ENCODE measurements at regions not wholly inside any gene's neighbourhood (a gene's known extent, or its start where the extent isn't known, plus 50 kb on each side); places are given as distances from the start of the nearest gene placed in this dataset.

DNA sequence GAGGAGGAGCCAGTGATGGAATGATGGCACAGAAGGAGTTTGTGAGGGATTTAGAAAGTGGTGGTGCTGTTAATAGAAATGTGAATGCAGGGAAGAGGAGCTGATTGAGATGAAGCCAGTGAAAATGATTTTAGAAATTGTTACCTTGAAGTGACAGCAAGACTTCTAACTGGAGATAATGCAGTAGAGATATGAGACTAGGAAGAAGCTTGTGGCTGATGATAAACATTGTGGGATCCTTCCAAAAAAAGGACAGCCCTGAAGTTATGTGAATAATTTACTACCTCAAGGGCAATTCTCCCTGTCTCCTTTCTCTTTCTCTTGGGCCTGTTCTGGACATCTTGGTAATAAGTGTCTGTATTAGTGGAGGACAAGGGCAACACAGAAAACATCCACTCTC is 138.6 kb downstream of the LSMEM1 start:
- Histone ChIP-seq H3K4me2 (ENCODE audit: low read length) (no peak overlapping the region), H3K4me3 (replicated peaks in 1 of 2; ENCODE audit: low read depth in 1 of 2, low read length in 2 of 2) (no peak overlapping the region), H4K20me1 (ENCODE audit: insufficient read depth) (no peaks in the 10 kb centered on the region), H3K9ac (ENCODE audit: low read length) (no peak overlapping the region), H3K36me3 (ENCODE audit: control insufficient read depth in 1 of 2, insufficient read depth in 2 of 2, low read length in 2 of 2) (no peaks in the 10 kb centered on the region), H3K27ac (ENCODE audit: low read depth, low read length) (no peak overlapping the region), H3K9me3 (ENCODE audit: control insufficient read depth in 1 of 2, insufficient read depth in 1 of 2, low read depth in 1 of 2, low read length in 2 of 2) (no peaks in the 10 kb centered on the region), H3K79me2 (ENCODE audit: insufficient read depth, low read length) (no peaks in the 10 kb centered on the region), H3K9me2 (ENCODE audit: insufficient read depth) (no peaks in the 10 kb centered on the region), H3K4me1 (ENCODE audit: control insufficient read depth in 1 of 2, insufficient read depth in 2 of 2, low read length in 2 of 2) (no peaks in the 10 kb centered on the region), H2AFZ (ENCODE audit: low read depth, low read length, poor library complexity, severe bottlenecking) (no peak overlapping the region), H3K27me3 (ENCODE audit: insufficient read depth, low read length) (no peaks in the 10 kb centered on the region)
- POLR2A ChIA-PET: no interaction called here
- ATAC-seq (no peak), DNase-seq (ENCODE audit: low read depth, low spot score) (no peak)
- intact Hi-C loops (cut with micrococcal nuclease): no loop called here
- no peak for TF ChIP-seq JUND (IDR thresholded peaks at IDR 0.05)
- TF ChIP-seq ZFX (IDR thresholded peaks at IDR 0.05): no peak
- no peak for TF ChIP-seq POLR2A (IDR thresholded peaks at IDR 0.05; ENCODE audit: borderline replicate concordance, extremely low read depth, insufficient read depth, insufficient read length)
- TF ChIP-seq EZH2phosphoT487 (IDR thresholded peaks at IDR 0.05; ENCODE audit: borderline replicate concordance): no peak
- TF ChIP-seq TCF7L2 (IDR thresholded peaks at IDR 0.05; ENCODE audit: borderline replicate concordance, extremely low read depth, insufficient read depth, insufficient read length): no peak
- TF ChIP-seq EGR1 (IDR thresholded peaks at IDR 0.05; ENCODE audit: low read depth): no peak
- TF ChIP-seq SIN3A (IDR thresholded peaks at IDR 0.05; ENCODE audit: low read depth): no peak
- no peak for TF ChIP-seq POLR2AphosphoS5 (IDR thresholded peaks at IDR 0.05; ENCODE audit: low read depth, low read length)
- no peak for TF ChIP-seq SP1 (IDR thresholded peaks at IDR 0.05; ENCODE audit: low read depth)
- TF ChIP-seq, protein P1, sequence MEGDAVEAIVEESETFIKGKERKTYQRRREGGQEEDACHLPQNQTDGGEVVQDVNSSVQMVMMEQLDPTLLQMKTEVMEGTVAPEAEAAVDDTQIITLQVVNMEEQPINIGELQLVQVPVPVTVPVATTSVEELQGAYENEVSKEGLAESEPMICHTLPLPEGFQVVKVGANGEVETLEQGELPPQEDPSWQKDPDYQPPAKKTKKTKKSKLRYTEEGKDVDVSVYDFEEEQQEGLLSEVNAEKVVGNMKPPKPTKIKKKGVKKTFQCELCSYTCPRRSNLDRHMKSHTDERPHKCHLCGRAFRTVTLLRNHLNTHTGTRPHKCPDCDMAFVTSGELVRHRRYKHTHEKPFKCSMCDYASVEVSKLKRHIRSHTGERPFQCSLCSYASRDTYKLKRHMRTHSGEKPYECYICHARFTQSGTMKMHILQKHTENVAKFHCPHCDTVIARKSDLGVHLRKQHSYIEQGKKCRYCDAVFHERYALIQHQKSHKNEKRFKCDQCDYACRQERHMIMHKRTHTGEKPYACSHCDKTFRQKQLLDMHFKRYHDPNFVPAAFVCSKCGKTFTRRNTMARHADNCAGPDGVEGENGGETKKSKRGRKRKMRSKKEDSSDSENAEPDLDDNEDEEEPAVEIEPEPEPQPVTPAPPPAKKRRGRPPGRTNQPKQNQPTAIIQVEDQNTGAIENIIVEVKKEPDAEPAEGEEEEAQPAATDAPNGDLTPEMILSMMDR (IDR thresholded peaks at IDR 0.05 in 2 of 3, conservative IDR thresholded peaks at IDR 0.05 in 1 of 3; ENCODE audit: borderline replicate concordance in 1 of 3, insufficient read depth in 1 of 3, low read depth in 2 of 3, low read length in 2 of 3): no peak
- TF ChIP-seq, protein P2, sequence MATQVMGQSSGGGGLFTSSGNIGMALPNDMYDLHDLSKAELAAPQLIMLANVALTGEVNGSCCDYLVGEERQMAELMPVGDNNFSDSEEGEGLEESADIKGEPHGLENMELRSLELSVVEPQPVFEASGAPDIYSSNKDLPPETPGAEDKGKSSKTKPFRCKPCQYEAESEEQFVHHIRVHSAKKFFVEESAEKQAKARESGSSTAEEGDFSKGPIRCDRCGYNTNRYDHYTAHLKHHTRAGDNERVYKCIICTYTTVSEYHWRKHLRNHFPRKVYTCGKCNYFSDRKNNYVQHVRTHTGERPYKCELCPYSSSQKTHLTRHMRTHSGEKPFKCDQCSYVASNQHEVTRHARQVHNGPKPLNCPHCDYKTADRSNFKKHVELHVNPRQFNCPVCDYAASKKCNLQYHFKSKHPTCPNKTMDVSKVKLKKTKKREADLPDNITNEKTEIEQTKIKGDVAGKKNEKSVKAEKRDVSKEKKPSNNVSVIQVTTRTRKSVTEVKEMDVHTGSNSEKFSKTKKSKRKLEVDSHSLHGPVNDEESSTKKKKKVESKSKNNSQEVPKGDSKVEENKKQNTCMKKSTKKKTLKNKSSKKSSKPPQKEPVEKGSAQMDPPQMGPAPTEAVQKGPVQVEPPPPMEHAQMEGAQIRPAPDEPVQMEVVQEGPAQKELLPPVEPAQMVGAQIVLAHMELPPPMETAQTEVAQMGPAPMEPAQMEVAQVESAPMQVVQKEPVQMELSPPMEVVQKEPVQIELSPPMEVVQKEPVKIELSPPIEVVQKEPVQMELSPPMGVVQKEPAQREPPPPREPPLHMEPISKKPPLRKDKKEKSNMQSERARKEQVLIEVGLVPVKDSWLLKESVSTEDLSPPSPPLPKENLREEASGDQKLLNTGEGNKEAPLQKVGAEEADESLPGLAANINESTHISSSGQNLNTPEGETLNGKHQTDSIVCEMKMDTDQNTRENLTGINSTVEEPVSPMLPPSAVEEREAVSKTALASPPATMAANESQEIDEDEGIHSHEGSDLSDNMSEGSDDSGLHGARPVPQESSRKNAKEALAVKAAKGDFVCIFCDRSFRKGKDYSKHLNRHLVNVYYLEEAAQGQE (IDR thresholded peaks at IDR 0.05; ENCODE audit: low read depth): no peak
- no peak for TF ChIP-seq CBX3 (IDR thresholded peaks at IDR 0.05; ENCODE audit: low read depth)
- no TSS peak for BruUV-seq (replicated peaks)
- RAD21 ChIA-PET (ENCODE audit: low non-redundant PET in 1 of 2, low total read pairs in 2 of 2, uncharacterized antibody in 2 of 2, unreplicated experiment in 2 of 2): no interaction called here
- CTCF ChIA-PET: no interaction called here
